Hepatic stellate cell (primary cell): ENCODE measurements at regions not wholly inside any gene's neighbourhood (a gene's known extent, or its start where the extent isn't known, plus 50 kb on each side); places are given as distances from the start of the nearest gene placed in this dataset.

ENCODE experiments used
- DNase-seq: peaks from one replicate; pipeline ENCODE4 v3.0.0; 2011; ENCODE audit warnings: low spot score

GRCh38 chr10:21203473-21204107 is 306.5 kb upstream of the NEBL start:
- DNase-seq, result no peak

DNA sequence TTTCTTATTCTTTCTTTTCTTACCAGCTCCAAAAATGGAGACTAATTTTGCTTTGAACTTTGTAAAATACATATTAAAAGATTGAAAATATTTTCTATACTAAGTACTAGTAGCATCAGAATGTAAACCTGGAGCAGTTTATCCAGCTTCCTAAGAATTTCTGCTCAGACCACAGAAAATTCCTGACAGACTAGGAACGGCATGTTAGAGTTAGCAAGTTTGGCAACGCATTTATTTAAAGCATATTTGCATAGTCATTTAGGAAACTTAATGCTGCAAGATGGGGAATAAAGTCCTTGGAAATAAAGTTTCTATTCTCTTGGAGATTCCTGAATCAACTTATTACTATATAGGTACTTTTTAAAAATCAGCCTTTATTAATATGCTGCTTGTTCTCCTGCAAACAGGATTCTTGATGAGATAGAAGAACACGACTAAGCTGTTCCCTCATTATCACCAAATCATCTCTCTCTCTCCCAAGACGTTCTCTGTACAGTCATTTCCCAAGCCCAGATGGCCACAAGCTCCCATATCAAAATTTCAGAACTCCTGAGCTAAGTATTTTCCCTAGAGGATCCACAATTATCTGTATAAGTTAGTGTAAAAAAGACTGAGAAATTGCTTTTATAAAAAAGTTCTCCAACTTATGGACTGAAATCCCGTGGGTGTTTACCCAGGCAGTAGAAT is 305.8 kb upstream of the NEBL start:
- no peak for DNase-seq

DNA sequence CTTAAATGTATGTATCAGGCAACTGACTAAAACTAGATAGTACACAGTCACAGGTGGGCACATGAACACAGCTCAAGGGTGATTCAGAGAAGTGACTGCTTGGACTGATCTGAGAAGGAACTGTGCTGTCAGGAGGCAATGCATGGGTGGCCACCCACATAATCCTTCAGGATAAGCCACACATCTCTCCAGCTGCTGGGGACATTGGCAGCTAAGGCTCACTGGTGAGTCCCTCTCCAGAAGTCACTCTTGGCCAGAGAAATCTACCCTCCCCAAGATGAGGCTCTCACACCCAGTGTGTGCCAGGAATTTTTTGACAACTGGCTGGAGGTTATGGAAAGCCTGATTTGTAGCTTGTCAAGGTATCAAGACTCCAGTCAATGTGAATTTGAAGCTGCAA is 302.4 kb upstream of the NEBL start:
- no peak for DNase-seq

- no peak for DNase-seq
Measured at GRCh38 chr10:21197838-21198237, 300.7 kb upstream of the NEBL start.

- DNase-seq, result no peak
Measured at GRCh38 chr10:21196822-21197395, 299.8 kb upstream of the NEBL start.

- DNase-seq, result no peak
Measured at GRCh38 chr10:21195252-21195651, 298.1 kb upstream of the NEBL start.

DNA sequence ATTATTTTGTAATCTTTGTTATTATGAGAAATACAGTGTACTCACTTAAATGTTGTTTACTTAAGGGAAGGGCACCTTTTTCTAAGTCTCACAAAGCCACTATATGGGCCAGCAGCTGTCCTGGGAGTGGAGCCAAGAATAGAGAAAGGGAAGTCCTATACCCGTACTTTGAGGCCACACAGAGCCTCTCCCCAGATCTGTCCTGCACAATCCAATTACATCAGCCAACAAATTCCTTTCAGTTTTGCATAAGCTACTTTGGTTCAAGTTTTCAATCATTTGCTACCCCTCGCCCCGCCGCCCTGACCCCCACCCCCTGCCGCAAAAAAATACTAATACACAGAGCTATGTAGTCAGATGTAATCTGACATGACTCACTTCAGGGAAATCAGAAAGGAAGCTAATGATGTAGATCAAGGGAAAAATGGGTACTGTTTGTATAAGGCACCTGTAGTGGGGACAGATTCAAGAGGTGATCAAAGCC is 297.4 kb upstream of the NEBL start:
- no peak for DNase-seq

DNA sequence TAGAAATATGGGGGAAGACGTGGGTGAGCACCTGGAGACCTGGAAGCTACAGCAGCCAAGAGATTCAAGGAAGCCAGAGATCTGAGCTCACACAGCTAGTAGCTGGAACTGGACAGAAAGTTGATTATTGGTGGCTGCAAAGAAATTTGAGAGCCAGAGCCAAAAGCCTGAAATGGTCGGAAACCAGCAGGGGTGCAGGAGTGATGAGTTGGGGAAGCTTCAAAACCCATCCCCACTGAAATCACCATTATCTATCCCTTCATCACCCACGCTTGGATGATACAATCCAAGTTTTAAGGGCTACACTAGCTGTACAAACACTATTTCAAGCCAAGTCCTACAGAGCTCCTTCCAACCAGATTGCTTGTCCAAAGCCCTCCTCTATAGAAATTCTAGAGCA is 296.1 kb upstream of the NEBL start:
- DNase-seq, result no peak

- no peak for DNase-seq
Measured at GRCh38 chr10:21191512-21191911, 294.4 kb upstream of the NEBL start.

DNA sequence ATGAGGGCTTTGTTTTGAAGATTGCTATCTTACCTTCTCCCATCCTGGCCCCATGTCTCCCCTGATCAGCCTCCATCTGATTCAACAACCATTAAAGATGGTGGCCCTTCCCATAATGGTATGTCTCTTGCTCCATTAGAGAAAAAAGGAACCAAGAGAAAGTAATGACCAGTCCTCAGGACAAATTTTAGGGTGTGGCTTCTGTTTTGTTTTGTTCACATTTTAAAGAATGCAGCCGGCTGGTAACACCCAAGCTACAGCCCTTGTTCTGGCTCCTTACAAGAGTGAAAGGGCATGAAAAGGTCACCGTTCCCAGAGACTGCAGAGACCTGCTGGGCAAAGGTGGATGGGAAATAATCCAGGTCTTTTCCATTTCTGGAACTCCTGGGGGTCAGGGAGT is 287.9 kb upstream of the NEBL start:
- no peak for DNase-seq

GRCh38 chr10:21184216-21184615 is 287.1 kb upstream of the NEBL start:
- DNase-seq, result no peak

DNA sequence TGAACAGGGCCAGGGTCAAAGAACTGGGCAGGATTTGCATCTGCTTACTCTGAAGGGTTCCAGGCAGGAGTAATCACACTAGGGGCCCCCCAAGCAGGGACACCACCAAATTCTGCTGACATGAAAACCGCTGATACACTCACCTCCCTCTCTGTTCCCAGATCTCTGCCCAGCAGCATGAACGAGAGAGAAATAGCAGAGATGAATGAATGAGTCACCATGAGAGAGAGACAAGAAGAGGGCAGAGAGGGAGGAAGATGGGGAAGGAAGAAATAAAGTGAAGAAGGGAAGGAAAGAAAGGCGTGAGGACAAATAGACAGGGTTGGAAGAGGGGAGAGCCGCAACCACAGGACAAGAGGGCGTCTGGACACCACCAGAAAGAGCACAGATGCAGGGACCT is 285.9 kb upstream of the NEBL start:
- DNase-seq, result no peak

GRCh38 chr10:21181451-21181850 is 284.3 kb upstream of the NEBL start:
- no peak for DNase-seq

- DNase-seq, result no peak
Measured at GRCh38 chr10:21180604-21181003, 283.5 kb upstream of the NEBL start.

DNA sequence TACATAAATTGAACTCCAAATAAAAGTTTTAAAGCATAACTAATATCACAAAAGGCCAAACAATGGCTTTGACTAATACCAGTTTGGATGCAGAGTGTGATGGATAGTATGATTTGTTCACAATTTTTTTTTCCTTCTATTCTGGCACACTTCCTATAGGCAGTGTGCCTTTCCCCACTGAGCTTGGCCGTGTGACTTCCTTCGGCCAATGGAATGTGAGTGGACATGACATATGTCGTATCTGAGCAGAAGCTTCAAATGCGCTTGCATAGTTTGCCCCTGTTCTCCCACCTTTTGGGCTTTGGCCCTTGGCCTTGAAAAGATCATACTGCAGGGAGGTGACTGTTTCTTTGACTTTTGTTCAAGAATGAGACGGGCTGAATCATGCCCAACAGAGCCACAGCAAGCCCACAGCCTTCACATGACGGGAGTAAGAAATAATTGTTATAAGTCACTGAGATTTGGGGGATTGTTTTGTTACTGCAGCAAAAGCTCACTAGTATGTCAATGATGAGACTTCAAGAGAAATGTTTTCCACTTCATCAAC is 279.9 kb upstream of the NEBL start:
- DNase-seq, result no peak

DNA sequence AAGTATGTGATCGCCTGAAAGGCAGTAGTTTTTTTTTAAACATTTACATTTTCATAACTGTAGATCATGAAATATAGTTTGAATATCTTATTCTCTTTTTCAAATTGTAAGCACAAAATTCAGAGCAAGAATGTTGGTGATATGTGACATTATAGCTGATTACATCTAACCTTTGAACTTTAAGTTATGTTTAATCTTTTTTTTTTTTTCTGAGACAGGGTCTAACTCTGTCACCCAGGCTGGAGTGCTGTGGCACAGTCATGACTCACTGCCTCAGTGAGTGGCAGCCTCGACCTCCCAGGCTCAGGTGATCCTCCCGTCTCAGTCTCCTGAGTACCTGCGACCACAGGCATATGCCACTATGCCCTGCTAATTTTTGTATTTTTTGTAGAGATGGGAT is 278.7 kb upstream of the NEBL start:
- no peak for DNase-seq

DNA sequence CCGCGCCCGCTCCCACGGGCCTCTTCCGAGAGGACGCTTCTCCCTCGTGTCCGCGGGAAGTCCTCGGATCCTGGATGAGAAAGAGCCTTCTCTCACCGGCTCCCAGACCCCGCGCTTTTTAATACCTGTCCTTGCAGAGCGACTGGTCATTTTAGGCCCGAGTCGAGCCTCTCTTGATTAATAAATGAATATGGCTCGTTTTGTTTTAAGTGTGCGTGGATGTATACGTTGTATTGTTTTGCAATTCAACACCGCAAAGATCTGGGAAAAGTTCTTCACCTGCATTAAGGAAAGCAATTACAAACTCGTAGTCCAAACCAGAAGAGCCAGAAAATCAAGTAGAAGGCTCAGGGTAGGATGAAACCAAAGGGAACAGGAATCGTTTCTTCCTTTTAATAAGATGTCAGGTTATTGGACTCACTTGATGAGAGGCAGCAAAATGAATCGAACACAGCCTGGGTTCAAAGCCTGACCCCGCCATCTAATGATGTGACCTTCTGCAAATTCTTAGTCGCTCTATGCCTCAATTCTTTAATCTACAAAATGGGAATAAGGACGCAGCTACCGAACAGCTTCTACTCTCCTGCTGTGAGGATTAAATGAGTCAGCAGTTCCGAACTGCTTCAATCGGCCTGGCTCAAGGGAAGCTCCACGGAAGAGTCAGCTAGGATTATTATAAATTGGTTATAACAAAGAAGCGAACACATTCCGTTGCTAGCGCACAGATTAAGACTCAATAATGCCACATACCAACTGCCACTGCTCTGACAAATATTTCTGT is 277.8 kb upstream of the NEBL start:
- DNase-seq, result no peak

DNA sequence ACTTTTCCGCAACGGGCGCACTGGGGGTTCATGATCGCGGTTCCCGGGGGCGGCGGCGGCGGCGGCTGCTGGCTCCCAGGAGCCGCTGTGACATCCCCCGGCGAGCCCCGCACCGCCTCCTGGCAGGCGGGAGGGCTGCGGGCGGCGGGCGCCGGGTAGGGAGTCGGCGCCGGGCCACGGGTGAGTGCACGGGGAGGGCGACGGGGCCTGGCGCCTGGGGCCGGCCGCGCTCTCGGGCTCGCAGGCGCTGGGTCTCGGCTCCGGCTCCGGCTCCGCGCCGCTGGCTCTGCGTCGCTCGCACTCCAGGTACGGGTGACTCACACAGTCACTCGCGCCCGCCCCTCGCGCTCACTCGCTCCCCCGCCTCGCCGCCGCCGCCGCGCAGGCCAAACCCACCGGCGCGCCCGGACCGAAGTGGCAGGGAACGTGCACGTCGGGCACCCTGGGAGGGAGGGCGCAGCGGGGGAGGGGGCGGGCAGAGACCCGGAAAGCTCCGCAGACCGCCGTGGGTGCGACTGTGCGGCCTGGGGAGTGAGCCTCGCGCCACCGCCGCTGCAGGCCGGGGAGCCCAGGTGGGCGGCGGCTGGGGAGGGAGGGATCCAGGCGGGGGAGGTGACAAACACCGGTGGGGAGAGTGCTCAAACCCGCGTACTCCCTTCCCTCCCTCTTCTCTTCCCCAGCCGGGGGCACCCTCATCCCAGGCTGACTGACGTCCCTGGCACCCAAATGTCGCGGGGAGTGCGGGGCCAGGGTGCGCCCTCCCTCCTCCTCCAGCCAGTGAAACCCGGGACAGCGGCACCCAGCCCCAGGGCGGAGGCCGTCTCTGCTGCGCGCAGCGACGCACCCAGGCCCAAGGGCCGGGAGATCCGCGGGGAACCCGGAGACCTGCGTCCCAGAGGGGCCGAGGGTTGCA is 276.9 kb upstream of the NEBL start:
- no peak for DNase-seq

DNA sequence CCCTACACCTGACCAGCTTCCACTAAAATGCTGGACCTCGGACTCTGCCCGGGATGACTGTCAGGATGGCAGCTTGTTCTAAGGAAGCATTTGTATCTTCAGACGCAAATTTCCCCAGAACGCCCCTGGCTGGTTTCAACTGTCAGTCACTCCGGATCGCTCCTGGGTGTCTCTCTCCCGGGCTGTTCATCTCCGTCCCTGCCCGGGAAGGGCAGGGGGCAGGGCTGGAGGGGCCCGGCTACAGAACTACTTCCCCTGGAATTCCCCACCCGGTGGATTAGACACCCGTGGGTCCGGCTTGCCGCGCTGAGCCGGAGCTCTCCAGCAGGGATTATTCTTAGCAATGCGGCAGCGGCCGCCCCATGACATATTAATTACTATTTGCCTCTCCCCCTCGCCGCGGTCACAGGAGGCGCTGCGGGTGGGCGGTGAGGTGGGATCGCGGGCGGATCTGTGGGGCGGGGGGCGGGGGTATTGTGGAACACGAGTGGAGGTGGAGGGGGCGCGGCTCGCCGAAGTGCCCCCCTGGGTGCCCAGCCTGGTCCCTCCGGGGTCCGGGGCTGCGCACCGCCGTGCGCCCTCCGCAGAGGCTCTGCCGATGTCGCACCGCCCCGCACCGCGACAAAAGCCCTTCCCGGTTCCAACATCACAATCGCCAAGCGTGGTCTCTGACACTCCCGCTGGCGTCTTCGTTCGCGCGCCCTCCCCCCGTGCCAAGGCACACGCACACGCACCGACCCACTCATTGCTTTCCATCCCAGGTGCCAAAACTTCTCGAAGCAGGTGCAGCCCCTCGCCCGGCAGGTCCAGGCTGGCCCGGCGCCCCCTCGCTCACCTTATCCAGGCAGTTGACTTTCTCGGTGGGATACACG is 276.1 kb upstream of the NEBL start:
- no peak for DNase-seq

DNA sequence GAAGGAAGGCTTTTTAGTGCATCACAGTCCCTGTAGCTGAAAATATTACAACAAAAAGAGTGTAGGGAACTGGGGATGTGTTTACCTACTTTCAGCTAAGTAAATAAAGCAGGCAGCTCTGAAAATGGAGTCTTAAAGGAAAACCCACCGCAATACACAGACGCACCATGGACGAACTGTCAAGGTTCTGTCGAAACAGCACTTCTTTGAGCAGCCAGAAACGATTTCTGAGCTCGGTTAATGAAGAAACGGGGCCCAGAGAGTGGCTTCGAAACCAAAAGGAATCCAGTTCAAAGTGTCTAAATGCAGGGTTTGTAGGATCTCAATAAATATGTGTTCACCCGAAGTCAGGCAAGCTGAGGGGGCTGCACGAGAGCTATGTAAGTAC is 275.4 kb upstream of the NEBL start:
- DNase-seq, result no peak
